Tibial nerve (tissue), 3 donors: ENCODE measurements at regions not wholly inside any gene's neighbourhood (a gene's known extent, or its start where the extent isn't known, plus 50 kb on each side); places are given as distances from the start of the nearest gene placed in this dataset.

Experiments used
- CTCF ChIP-seq, 5 experiments: fragments of 200-600 bp in 3 of 5; fragments of 450-650 bp in 2 of 5; sonication (generic) in 3 of 5; IDR thresholded peaks; one replicate each; pipeline ENCODE4 v1.5.1; 2016 to 2019; ENCODE audit warnings: antibody characterized with exemption in 5 of 5, mild to moderate bottlenecking in 3 of 5, moderate library complexity in 2 of 5
- POLR2A ChIP-seq, 2 donors: fragments of 450-650 bp; IDR thresholded peaks; one replicate each; pipeline ENCODE4 v1.6.1; 2017; ENCODE audit warnings: antibody characterized with exemption in 2 of 2, mild to moderate bottlenecking in 2 of 2, moderate library complexity in 2 of 2

GRCh38 chr13:88544836-88545235 lies 873.7 kb downstream of the SLITRK5 start:
- TF ChIP-seq CTCF (IDR thresholded peaks at IDR 0.05) = no peak
- no peak for TF ChIP-seq POLR2A (IDR thresholded peaks at IDR 0.05)
